Liver (tissue), 3 donors: ENCODE measurements at regions not wholly inside any gene's neighbourhood (a gene's known extent, or its start where the extent isn't known, plus 50 kb on each side); places are given as distances from the start of the nearest gene placed in this dataset.

Experiments used
- EGR1 ChIP-seq, 2 donors: IDR thresholded peaks; 2 replicates each; pipeline ENCODE4 v1.6.1; 2016 to 2018; ENCODE audit warnings: antibody characterized with exemption in 2 of 2, low read depth in 2 of 2
- FOXA1 ChIP-seq: IDR thresholded peaks from 2 replicates; pipeline ENCODE4 v1.6.1; 2016; ENCODE audit warnings: antibody characterized with exemption
- GABPA ChIP-seq, 2 donors: IDR thresholded peaks in 1 of 2; conservative IDR thresholded peaks in 1 of 2; 2 replicates each; pipeline ENCODE4 v1.6.1; 2016; ENCODE audit warnings: antibody characterized with exemption in 2 of 2, mild to moderate bottlenecking in 1 of 2, moderate library complexity in 1 of 2
- JUND ChIP-seq, 2 donors: IDR thresholded peaks; 2 replicates each; pipeline ENCODE4 v1.6.1; 2016; ENCODE audit warnings: antibody characterized with exemption in 2 of 2
- RAD21 ChIP-seq, 2 donors: IDR thresholded peaks; 2 replicates each; pipeline ENCODE4 v1.6.1; 2016; ENCODE audit warnings: antibody characterized with exemption in 2 of 2, mild to moderate bottlenecking in 2 of 2
- SP1 ChIP-seq: IDR thresholded peaks from 2 replicates; pipeline ENCODE4 v1.6.1; 2018; ENCODE audit warnings: antibody characterized with exemption, mild to moderate bottlenecking
- TAF1 ChIP-seq: conservative IDR thresholded peaks from 2 replicates; pipeline ENCODE4 v1.6.1; 2016; ENCODE audit warnings: antibody characterized with exemption, mild to moderate bottlenecking
- YY1 ChIP-seq: IDR thresholded peaks from 2 replicates; pipeline ENCODE4 v1.6.1; 2016; ENCODE audit warnings: antibody characterized with exemption, mild to moderate bottlenecking
- TF ChIP-seq, protein P1 (sequence below): fragments of 150-350 bp; IDR thresholded peaks from 2 replicates; pipeline ENCODE4 v1.5.1; 2017; ENCODE audit warnings: improper control_type of control experiment, low read depth, low read length; ENCODE audit not compliant: missing input control
- TF ChIP-seq, protein P2 (sequence below): IDR thresholded peaks from 2 replicates; pipeline ENCODE4 v1.6.1; 2016; ENCODE audit warnings: antibody characterized with exemption
- TF ChIP-seq, protein P3 (sequence below): IDR thresholded peaks from 2 replicates; pipeline ENCODE4 v1.6.1; 2016; ENCODE audit warnings: antibody characterized with exemption, mild to moderate bottlenecking
- TF ChIP-seq, protein P4 (sequence below): IDR thresholded peaks from 2 replicates; pipeline ENCODE4 v1.6.1; 2016; ENCODE audit warnings: antibody characterized with exemption
- donor health status: healthy.
- donor health status: healthy.

DNA sequence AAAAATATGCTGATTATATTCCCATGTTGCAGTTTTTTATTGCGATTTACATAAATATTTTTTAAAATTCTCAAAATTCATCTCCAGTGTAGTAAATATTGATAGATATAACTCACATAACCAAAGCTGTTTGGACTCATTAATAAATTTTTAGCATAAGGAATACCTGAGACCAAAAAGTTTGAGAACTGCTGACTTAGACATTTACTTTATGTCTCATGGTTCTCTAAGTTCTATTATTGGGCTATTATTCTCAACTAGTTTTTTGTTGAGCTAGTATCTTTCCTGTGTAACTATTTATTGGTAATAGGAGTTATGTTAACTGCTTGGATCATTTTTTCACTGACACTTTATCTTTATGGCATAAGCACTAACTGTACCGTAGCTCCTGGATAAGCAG is 1069.6 kb downstream of the ADGRL2 start:
- TF ChIP-seq, protein P1, sequence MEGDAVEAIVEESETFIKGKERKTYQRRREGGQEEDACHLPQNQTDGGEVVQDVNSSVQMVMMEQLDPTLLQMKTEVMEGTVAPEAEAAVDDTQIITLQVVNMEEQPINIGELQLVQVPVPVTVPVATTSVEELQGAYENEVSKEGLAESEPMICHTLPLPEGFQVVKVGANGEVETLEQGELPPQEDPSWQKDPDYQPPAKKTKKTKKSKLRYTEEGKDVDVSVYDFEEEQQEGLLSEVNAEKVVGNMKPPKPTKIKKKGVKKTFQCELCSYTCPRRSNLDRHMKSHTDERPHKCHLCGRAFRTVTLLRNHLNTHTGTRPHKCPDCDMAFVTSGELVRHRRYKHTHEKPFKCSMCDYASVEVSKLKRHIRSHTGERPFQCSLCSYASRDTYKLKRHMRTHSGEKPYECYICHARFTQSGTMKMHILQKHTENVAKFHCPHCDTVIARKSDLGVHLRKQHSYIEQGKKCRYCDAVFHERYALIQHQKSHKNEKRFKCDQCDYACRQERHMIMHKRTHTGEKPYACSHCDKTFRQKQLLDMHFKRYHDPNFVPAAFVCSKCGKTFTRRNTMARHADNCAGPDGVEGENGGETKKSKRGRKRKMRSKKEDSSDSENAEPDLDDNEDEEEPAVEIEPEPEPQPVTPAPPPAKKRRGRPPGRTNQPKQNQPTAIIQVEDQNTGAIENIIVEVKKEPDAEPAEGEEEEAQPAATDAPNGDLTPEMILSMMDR, result no peak
- TF ChIP-seq SP1 (no peak), RAD21 (IDR thresholded peaks at IDR 0.05) (no peak), YY1 (no peak), FOXA1 (no peak), JUND (IDR thresholded peaks at IDR 0.05) (no peak), GABPA (IDR thresholded peaks at IDR 0.05 in 1 of 2, conservative IDR thresholded peaks at IDR 0.05 in 1 of 2) (no peak), EGR1 (IDR thresholded peaks at IDR 0.05; ENCODE audit: low read depth in 2 of 2) (no peak), TAF1 (no peak)
- TF ChIP-seq, protein P2, sequence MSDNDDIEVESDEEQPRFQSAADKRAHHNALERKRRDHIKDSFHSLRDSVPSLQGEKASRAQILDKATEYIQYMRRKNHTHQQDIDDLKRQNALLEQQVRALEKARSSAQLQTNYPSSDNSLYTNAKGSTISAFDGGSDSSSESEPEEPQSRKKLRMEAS, result no peak
- TF ChIP-seq, protein P3, sequence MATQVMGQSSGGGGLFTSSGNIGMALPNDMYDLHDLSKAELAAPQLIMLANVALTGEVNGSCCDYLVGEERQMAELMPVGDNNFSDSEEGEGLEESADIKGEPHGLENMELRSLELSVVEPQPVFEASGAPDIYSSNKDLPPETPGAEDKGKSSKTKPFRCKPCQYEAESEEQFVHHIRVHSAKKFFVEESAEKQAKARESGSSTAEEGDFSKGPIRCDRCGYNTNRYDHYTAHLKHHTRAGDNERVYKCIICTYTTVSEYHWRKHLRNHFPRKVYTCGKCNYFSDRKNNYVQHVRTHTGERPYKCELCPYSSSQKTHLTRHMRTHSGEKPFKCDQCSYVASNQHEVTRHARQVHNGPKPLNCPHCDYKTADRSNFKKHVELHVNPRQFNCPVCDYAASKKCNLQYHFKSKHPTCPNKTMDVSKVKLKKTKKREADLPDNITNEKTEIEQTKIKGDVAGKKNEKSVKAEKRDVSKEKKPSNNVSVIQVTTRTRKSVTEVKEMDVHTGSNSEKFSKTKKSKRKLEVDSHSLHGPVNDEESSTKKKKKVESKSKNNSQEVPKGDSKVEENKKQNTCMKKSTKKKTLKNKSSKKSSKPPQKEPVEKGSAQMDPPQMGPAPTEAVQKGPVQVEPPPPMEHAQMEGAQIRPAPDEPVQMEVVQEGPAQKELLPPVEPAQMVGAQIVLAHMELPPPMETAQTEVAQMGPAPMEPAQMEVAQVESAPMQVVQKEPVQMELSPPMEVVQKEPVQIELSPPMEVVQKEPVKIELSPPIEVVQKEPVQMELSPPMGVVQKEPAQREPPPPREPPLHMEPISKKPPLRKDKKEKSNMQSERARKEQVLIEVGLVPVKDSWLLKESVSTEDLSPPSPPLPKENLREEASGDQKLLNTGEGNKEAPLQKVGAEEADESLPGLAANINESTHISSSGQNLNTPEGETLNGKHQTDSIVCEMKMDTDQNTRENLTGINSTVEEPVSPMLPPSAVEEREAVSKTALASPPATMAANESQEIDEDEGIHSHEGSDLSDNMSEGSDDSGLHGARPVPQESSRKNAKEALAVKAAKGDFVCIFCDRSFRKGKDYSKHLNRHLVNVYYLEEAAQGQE, result no peak
- TF ChIP-seq, protein P4, sequence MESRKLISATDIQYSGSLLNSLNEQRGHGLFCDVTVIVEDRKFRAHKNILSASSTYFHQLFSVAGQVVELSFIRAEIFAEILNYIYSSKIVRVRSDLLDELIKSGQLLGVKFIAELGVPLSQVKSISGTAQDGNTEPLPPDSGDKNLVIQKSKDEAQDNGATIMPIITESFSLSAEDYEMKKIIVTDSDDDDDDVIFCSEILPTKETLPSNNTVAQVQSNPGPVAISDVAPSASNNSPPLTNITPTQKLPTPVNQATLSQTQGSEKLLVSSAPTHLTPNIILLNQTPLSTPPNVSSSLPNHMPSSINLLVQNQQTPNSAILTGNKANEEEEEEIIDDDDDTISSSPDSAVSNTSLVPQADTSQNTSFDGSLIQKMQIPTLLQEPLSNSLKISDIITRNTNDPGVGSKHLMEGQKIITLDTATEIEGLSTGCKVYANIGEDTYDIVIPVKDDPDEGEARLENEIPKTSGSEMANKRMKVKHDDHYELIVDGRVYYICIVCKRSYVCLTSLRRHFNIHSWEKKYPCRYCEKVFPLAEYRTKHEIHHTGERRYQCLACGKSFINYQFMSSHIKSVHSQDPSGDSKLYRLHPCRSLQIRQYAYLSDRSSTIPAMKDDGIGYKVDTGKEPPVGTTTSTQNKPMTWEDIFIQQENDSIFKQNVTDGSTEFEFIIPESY, result no peak
